ENCODE measurements at regions not wholly inside any gene's neighbourhood (a gene's known extent, or its start where the extent isn't known, plus 50 kb on each side); places are given as distances from the start of the nearest gene placed in this dataset.
"Not testable (repeated sequence)": the region's sequence is repeated elsewhere in the genome, so short reads cannot be mapped to it uniquely, and the experiment has no call there.

DNA sequence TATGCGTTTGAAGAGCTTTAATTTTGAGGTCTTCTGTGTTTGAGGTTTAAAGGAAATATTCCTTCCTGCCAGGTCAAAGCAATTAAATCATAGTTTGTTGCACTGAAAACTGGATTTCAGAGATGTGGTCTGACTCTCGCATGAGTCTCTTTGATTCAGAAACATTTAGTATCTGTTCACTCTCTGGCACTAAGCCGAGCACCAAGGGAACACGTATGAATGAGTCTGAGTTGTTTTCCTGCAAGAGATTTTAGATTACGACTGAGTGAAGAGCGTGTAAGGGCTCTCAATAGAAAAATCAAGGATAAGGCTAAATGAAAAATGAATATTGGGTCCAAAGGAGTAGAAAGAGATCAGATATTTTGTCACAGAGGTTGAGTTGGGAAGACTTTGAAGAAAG lies 875.4 kb upstream of the PRKX start:
- no peak for TF ChIP-seq Cebpa-rat (IDR thresholded peaks at IDR 0.05)
- Histone ChIP-seq H3K27me3 (no peaks in the 10 kb centered on the region), H4K20me1 (no peaks in the 10 kb centered on the region), H3K9ac (no peak overlapping the region), H3K4me2 (no peak overlapping the region), H3K36me3 (no peaks in the 10 kb centered on the region), H3K4me1 (no peaks in the 10 kb centered on the region), H3K27ac (no peak overlapping the region), H3K9me3 (no peaks in the 10 kb centered on the region), H3K4me3 (no peak overlapping the region)

DNA sequence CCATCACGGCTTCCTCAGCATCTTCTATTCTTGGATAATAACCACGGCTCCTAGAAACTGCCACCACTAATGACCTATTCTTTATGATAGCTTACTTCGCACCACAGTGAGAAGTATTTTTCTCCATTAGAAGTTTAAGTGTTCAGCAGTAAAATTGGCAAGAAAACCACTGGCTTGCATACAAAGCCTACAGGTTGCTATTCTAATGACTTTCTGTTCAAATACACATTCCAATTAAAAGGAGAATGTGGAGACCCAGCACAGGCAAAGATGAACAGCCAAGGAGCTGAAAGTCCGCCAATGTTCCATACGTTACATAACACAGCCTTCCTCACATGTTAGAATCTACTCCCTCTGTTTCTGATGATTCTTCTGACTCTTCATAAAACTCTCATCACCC lies 875.0 kb upstream of the PRKX start:
- no peaks in the 10 kb centered on the region for H3K9me3 ChIP-seq
- H3K4me3 ChIP-seq, result no peak overlapping the region
- no peak overlapping the region for H3K4me2 ChIP-seq

DNA sequence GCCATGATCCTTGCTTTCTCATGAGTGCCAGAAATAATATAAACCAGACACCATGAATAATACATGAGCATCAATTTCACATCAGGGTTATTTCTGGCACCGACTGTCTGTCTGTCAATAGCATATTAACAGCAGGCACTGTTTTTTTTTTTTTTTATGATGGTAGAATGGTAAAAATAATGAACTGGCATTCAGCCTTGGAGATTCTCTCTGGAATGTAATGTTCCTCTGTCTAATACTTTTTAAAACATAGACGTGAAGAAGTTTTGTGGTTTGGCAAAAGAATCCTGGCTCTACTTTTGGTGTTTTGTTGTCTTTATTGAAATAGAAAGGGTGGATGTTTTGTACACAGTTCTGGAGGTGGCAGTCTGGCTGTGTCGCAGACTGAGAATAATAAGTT lies 874.6 kb upstream of the PRKX start:
- Histone ChIP-seq H4K20me1 (no peaks in the 10 kb centered on the region), H3K4me3 (no peak overlapping the region), H3K36me3 (no peaks in the 10 kb centered on the region), H3K27me3 (no peaks in the 10 kb centered on the region), H3K9ac (no peak overlapping the region), H3K4me2 (no peak overlapping the region), H3K27ac (no peak overlapping the region), H3K4me1 (no peaks in the 10 kb centered on the region), H3K9me3 (no peaks in the 10 kb centered on the region)
- TF ChIP-seq Cebpa-rat (IDR thresholded peaks at IDR 0.05), result no peak

More for the DNA sequence above, 875.0 kb upstream of the PRKX start:
- no peaks in the 10 kb centered on the region for H4K20me1 ChIP-seq
- H3K27ac ChIP-seq, result no peak overlapping the region
- no peaks in the 10 kb centered on the region for H3K36me3 ChIP-seq
- no peaks in the 10 kb centered on the region for H3K27me3 ChIP-seq
- H3K9ac ChIP-seq, result no peak overlapping the region
- no peak for TF ChIP-seq Cebpa-rat (IDR thresholded peaks at IDR 0.05)
- no peaks in the 10 kb centered on the region for H3K4me1 ChIP-seq

DNA sequence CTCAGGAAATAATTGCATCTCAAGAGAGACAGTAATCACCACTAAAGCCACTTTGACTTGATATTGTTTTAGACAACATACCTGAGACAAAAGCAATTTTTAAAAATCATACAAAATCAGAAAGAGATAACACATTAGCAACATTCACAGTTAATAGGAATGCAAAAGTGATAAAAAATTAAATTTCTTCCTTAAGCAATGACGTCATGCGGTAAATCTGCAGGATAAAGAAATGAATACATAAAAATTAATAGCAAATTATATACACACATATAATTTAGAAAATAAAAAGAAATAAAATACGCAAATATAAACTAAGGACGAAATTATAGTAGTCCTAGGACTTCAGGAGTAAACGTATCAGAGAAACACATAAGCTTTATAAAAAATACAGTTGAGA lies 866.5 kb upstream of the PRKX start:
- no peak overlapping the region for H3K4me2 ChIP-seq
- no peaks in the 10 kb centered on the region for H3K4me1 ChIP-seq
- H3K27ac ChIP-seq, result no peak overlapping the region
- no peaks in the 10 kb centered on the region for H3K36me3 ChIP-seq
- no peaks in the 10 kb centered on the region for H4K20me1 ChIP-seq
- no peak overlapping the region for H3K4me3 ChIP-seq
- TF ChIP-seq Cebpa-rat (IDR thresholded peaks at IDR 0.05), result no peak
- H3K9ac ChIP-seq, result no peak overlapping the region
- H3K27me3 ChIP-seq, result no peaks in the 10 kb centered on the region
- H3K9me3 ChIP-seq, result no peaks in the 10 kb centered on the region

DNA sequence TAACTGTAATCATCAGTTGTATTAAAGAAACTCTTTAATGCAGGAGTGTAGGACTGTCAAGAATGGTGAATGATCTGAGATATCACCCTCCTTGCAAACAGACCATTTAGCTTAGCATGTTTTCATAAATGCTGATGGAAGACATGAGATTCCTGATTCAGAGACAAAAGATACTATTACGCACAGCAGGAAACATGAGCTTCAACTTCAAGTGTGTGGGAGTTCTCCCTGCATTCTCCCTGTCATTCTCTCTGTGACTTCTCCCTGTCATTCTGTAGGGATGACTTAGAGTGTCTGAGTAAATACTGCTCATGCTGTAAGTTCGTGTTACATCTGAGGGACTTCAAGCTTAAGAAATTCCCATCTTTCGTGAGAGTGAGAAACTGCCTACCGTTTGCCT lies 866.0 kb upstream of the PRKX start:
- no peak overlapping the region for H3K4me3 ChIP-seq
- H3K27ac ChIP-seq, result no peak overlapping the region
- H3K9me3 ChIP-seq, result no peaks in the 10 kb centered on the region
- no peak overlapping the region for H3K4me2 ChIP-seq
- H3K9ac ChIP-seq, result no peak overlapping the region
- H3K27me3 ChIP-seq, result no peaks in the 10 kb centered on the region
- H4K20me1 ChIP-seq, result no peaks in the 10 kb centered on the region
- no peaks in the 10 kb centered on the region for H3K4me1 ChIP-seq
- no peak for TF ChIP-seq Cebpa-rat (IDR thresholded peaks at IDR 0.05)
- no peaks in the 10 kb centered on the region for H3K36me3 ChIP-seq

DNA sequence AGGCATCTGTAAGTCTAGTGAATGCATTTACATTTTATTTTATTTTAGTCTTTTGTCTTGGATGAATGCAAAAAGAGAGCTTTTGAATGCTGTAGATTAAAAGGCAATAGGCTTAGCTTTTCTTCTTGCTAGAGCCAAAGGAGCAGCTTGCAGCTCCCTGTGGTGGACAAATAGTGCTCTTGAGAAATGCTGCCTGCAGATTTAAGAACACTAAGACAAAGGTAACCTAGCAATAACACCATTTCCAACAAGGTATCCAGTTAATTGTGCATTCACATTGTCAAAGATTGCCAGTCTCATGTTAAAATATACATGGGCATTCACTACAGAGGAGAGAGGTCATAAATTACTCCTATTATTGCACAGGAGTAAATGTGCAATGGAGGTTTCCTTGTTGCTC lies 859.2 kb upstream of the PRKX start:
- TF ChIP-seq Cebpa-rat (IDR thresholded peaks at IDR 0.05), result no peak
- H3K36me3 ChIP-seq, result no peaks in the 10 kb centered on the region
- H4K20me1 ChIP-seq, result no peaks in the 10 kb centered on the region

DNA sequence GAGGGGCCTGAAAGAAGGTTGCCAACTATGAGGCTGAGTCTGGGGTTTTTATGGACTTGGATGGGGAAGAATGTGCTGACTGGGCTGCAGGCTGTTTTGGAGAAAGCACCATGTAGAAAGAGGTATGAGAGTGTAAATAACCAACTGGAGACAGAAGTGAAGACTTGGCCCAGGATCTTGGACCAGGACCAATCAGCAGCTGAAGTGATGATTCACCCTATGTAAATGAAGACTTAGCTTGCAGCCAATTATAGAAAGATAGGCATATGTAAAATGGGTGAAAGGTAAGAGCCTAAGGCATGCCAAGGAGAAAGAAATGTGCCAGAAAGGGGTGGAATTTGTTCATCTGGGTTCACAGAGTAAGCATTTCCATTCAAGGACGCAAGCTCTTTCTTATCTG lies 856.7 kb upstream of the PRKX start:
- H3K4me2 ChIP-seq, result no peak overlapping the region
- H3K9me3 ChIP-seq, result peaks cover 7% of the 10 kb centered on the region; the same call in 1 of the 2 replicates
- H4K20me1 ChIP-seq, result no peaks in the 10 kb centered on the region
- no peak overlapping the region for H3K4me3 ChIP-seq
- H3K36me3 ChIP-seq, result no peaks in the 10 kb centered on the region
- TF ChIP-seq Cebpa-rat (IDR thresholded peaks at IDR 0.05), result no peak
- H3K27me3 ChIP-seq, result no peaks in the 10 kb centered on the region
- no peaks in the 10 kb centered on the region for H3K4me1 ChIP-seq
- H3K27ac ChIP-seq, result no peak overlapping the region
- H3K9ac ChIP-seq, result no peak overlapping the region

More for the DNA sequence above, 859.2 kb upstream of the PRKX start:
- Histone ChIP-seq H3K27me3 (no peaks in the 10 kb centered on the region), H3K9me3 (peaks cover 7% of the 10 kb centered on the region; the same call in 1 of the 2 replicates), H3K9ac (no peak overlapping the region), H3K4me2 (no peak overlapping the region), H3K27ac (no peak overlapping the region), H3K4me3 (no peak overlapping the region), H3K4me1 (no peaks in the 10 kb centered on the region)

DNA sequence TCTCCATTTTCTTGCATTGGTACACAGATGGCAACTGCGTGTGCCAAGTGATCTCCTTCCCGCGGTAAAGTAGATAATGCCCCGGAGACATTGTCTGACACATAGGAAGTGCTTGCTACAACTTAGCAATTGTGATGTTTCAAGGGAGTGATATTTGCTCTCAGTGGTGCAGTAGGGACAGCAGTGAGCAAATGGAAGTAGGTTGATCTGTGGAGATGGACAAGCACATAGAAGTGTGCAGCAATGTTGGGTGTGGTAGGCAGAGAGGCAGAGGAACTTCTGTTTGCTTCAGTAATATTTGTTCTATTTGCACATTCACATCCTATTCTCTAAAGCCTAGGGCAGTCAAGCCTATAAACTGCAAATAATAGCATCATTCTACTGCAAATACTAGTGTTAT lies 846.7 kb upstream of the PRKX start:
- Histone ChIP-seq H3K36me3 (no peaks in the 10 kb centered on the region), H3K27ac (no peak overlapping the region)

DNA sequence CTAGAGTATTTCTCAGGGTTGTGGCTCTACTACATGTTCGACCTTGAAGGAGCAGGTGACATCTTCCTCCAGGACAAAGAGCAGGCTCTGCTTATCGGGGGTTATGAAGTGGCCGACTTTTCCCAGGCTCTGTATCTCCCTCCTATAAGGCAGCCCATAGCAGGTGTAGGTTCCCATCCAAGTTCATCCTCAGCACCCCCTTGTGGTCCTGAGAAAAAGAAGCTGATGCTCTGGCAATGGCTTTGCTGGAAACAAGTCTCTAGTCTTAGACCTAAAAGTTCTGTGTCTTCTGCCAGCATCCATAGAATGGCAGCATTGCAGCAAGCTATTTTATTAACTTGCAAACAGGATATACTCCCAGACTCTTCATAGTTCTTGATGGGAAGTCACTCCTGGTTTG lies 836.6 kb upstream of the PRKX start:
- Histone ChIP-seq H3K27me3 (no peaks in the 10 kb centered on the region), H3K4me3 (no peak overlapping the region), H3K36me3 (no peaks in the 10 kb centered on the region), H3K27ac (no peak overlapping the region), H4K20me1 (no peaks in the 10 kb centered on the region), H3K4me2 (no peak overlapping the region), H3K9ac (no peak overlapping the region), H3K9me3 (no peaks in the 10 kb centered on the region), H3K4me1 (no peaks in the 10 kb centered on the region)
- no peak for TF ChIP-seq Cebpa-rat (IDR thresholded peaks at IDR 0.05)

More for the DNA sequence above, 846.7 kb upstream of the PRKX start:
- H3K9me3 ChIP-seq, result no peaks in the 10 kb centered on the region
- no peak overlapping the region for H3K9ac ChIP-seq
- H3K4me2 ChIP-seq, result no peak overlapping the region
- no peak for TF ChIP-seq Cebpa-rat (IDR thresholded peaks at IDR 0.05)
- H4K20me1 ChIP-seq, result no peaks in the 10 kb centered on the region
- H3K27me3 ChIP-seq, result no peaks in the 10 kb centered on the region
- no peak overlapping the region for H3K4me3 ChIP-seq
- H3K4me1 ChIP-seq, result no peaks in the 10 kb centered on the region

DNA sequence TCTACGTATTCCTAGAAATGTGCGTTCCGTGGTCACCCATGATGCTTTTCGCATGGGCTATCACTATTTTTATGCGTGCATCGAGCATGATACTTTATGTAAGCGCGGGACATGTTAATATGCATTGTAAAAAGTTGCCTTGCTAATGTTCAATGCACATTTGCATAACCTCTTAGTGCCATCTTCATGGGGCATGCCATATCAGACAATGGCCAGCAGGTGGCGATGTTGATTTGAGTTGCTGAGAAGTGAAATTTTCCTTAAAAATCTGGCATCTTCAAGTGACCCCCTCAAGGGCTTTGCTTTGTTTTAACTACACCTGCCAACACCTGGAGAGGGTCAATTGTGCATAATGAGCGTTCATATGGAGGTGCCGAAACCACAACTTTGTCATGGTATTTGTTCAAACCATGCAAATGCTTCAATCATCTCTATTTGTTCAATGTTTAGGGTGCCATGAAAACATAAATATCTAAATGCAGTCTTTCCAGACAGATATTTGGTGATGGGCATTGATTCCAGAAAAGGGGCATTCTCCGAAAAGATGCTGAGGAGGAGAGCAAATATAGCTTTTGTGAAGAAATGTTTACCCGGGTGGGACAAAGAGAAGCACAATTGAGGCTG lies 833.9 kb upstream of the PRKX start:
- Histone ChIP-seq H3K27me3 (no peaks in the 10 kb centered on the region), H3K4me1 (no peaks in the 10 kb centered on the region), H3K9ac (no peak overlapping the region), H3K4me3 (no peak overlapping the region), H3K27ac (no peak overlapping the region), H3K4me2 (no peak overlapping the region), H3K36me3 (no peaks in the 10 kb centered on the region), H4K20me1 (no peaks in the 10 kb centered on the region), H3K9me3 (no peaks in the 10 kb centered on the region)
- TF ChIP-seq Cebpa-rat (IDR thresholded peaks at IDR 0.05), result no peak

DNA sequence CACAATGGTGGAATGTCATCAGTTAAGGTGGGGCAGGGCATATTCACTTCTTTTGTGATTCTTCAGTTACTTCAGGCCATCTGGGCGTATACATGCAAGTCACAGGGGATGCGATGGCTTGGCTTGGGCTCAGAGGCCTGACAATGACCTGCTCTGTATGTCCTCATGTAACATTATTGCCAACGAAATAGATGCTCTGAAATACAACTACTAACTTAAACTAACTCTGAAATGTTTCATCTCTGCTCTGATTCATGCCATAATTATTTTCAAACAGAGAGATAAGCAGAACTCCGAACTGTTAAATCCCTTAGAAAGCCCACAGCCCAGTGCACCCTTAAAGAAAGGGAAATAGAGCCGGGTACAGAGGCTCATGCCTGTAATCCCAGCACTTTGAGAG lies 832.7 kb upstream of the PRKX start:
- H3K27me3 ChIP-seq, H3K9me3 ChIP-seq, H3K4me1 ChIP-seq, H4K20me1 ChIP-seq, H3K4me3 ChIP-seq, H3K27ac ChIP-seq, H3K36me3 ChIP-seq, H3K4me2 ChIP-seq, H3K9ac ChIP-seq: not testable (repeated sequence)
